HL-60/S4 treated with phorbol 12-myristate 13-acetate at 8.2 ng/mL for 4 days and 3 days (cell line): ENCODE measurements at regions not wholly inside any gene's neighbourhood (a gene's known extent, or its start where the extent isn't known, plus 50 kb on each side); places are given as distances from the start of the nearest gene placed in this dataset.
"Not testable (repeated sequence)": the region's sequence is repeated elsewhere in the genome, so short reads cannot be mapped to it uniquely, and the experiment has no call there.

ENCODE experiments used
- in situ Hi-C: fragments of 300-500 bp; cut with MboI; formaldehyde crosslinking; loops from 2 replicates; pipeline ENCODE4 v1.15.0; 2022; ENCODE audit warnings: low sequenced_read_pairs

DNA sequence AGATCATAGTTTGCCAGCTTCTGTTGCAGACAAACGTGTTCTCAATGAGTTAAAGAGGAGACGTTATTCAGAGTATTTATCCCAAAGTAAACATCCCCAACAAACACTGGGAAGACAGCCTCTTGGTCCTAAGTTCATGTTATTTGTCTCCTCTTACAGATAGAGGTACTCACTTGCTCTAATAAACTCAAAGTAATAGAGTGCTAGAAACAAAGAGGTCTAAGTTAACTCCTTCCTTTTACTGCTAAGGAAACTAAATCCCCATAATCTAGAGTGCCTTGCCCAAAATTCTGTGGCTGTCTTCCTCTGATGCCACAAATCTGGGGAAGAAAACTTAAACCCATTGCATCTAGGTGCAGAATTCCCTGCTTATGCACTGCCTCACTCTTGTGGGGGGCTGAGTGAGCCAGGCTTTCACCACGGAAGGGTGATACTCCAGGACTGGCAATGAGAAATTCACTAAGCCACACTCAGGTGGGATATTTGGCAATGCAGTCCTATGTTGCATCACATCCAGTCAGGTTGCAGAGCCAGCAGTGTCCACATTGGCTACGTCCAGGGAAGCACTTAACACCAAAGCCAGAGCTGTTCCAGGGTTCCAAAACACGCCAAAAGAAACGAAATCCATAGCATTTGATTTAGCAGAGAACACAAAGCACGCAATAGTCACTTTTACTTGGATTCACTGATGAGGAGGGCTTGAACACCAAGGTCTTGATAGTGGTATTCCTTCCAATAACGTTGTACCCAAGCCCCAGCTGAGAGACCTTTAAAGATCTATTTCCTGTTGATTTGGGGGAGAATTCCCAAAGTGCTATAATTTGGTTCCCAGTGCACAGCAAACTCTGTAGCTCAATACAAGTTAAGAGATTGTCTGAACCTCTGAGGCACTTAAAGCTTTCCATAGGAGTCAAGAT is 81.0 kb upstream of the FOXQ1 start:
- in situ Hi-C loops: no loop called here

GRCh38 chr6:1230281-1230680 is 81.6 kb upstream of the FOXQ1 start:
- in situ Hi-C loops: no loop called here

DNA sequence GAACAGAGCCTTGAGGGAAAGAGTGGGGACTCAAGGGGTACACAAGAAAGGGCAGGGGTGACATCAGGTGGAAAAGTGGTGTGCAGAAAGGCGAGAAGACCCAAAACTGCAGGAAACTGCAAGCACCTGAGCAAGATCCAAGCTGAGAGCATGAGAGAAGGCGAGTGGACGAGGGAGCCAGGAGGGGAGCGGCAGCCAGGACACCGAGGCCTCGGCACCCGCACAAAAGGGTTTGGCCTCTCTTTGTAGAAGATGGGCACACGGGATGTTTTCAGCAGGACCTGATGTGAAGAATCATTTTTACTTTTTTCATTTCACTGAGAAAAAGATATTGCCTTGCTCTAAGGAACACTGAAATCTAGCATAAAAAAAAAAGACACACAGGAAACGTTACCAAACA is 82.1 kb upstream of the FOXQ1 start:
- in situ Hi-C loops: no loop called here

DNA sequence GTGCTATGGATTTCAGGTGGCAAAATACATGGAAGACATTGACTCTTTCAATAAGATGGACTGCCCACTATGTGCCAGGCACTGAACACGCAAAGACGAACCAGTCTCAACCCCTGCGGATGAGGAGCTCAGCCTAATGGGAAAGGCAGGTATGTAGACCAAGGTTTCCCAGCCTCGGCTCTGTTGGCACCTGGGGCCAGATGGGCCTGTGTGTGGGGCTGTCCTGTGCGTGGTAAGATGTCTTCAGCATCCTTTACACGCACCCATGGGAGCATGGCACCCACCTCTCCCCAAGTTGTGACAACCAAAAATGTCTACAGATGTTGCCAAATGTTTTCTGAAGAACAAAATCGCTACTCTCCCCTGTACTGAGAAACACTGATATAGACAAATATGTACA is 82.6 kb upstream of the FOXQ1 start:
- in situ Hi-C loops: no loop called here

DNA sequence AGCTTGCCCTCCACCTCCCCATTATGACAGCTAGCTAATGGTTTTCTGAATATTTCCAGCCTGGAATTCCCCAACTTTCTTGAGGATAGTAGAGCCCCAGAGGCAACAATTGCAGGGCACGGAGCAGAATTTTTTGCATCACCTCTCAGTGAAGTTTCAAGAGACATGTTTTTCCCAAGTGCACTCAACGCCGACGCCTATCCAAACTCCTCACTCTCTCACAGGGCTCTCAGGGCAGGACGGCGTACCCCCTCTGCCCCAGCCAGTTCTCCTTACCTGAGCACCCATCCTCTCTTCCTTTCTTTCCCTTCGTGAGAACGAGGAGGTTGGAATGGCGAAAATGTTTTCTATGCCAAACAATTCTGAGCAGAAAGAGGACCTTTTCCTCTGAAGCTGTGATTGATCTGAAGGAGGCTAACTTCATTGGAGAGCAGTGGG is 83.1 kb upstream of the FOXQ1 start:
- in situ Hi-C loops: no loop called here

DNA sequence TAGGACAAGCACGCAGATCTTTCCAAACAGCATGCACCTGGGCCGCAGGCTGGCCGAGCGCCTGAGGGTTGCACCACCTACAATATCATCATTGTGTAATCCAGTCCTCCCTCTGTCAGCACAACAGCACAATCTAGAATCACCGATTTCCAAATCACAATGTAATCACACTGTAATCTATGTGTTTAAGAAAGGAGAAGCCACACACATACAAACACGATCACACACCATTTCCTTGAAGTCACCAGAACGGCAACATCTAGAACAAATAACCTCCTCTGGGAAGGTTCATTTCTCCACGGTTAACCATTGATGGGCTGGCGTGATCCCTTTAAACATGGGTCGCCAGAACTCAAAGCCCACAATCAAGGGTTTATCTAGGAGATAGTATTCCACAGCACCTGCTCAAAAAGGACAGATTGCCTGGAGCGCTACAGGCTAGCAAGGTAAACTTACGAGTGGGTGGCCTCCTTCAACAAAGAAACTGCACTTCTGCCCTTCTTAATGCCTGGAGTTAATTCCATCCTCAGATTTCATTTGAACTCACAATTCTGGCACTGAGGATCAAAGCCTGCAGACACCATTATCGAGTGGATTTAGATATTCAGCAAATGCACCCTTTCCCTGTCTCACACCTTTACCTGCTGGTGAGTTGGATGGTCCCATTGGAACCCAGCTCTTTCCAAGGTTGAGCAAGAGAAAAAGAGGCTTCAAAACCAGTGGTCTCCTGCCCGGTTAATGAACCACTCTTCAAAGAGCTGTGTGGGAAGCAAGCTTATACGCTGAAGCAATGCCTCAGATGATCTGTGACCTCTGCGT is 83.8 kb upstream of the FOXQ1 start:
- in situ Hi-C loops: no loop called here

- in situ Hi-C loops: no loop called here
Observed at GRCh38 chr6:1227600-1227934, 84.3 kb upstream of the FOXQ1 start.

DNA sequence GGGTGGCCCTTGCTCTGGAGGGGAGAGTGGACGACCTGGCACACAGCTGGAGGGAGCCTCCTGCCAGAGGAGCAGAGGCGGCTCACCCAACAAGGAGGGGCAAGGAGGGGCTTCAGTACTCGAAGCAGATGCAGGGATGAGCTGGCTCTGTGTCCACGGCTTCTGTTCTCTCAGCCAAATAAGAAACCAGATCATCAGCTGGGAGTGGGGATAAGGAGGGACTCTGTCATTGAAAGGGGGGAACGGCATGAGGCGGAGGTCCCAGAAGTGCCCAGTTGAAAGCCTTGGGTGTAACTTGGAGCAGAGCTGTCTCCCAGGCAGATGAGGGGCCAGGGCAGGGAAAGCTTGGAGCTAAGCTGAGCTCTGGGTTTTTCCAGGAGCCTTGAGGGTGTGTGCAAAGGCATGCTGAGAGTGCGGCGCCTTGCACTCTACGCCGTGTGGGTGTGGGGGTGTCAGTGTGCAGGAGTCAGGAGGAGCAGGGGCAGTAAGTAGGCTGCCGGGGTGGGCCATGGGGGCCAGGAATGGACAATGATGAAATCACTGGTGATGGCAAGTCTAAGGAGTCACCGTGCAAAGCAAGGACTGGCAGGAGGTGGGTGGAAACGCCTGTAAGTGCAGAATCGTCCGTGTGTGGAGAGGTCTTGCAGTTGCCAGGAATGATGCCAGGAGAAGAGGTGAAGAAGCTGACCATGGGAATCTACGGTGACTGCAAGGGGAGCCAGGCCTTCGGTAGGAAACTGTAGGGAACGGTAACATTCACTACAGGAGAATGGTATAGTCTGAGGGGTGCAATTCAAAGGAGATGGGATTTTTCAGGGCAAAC is 85.4 kb upstream of the FOXQ1 start:
- in situ Hi-C loops: no loop called here

DNA sequence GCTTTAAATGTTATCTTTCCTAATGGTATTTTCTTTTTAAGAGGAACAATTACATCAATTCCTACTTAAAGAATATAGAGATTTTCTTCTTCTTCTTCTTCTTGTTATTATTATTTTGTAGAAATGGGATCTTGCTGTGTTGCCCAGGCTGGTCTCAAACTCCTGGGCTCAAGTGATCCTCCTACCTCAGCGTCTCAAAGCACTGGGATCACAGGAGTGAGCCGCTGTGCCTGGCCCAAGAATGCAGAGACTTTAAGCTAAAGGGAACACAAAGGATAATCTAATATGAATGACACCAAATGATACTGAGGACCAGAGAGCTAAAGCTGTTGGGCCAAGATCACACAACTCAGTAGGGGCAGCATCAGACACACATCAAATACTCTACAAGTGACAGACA is 87.4 kb upstream of the FOXQ1 start:
- in situ Hi-C loops: no loop called here

- in situ Hi-C loops: no loop called here
Observed at GRCh38 chr6:1222728-1223595, 88.9 kb upstream of the FOXQ1 start.

- in situ Hi-C loops: no loop called here
Observed at GRCh38 chr6:1217396-1217795, 94.5 kb upstream of the FOXQ1 start.

DNA sequence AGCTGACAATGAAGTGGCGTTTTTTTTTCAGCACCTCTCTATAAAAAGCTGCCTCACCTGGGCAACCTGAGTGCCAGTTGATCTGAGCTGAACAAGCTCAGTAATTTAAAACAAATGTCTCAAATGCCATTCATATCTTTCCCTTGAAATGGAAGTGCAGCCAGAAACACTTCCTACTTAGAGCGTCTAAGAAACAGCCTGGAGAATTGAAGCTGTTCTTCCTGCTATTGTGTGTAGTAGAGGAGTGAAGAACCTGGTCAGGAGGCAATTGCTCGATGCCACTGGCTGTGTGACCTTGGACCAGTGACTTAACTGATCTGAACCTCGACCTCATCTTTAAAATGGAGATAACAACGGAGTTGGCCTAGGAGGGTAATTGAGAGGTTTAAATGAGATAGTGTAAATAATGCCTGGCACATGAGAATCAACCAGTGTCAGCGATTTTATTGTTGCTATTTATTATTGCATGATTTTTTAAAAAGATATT is 95.4 kb upstream of the FOXQ1 start:
- in situ Hi-C loops: no loop called here

- in situ Hi-C loops: no loop called here
Observed at GRCh38 chr6:1215884-1216487, 95.9 kb upstream of the FOXQ1 start.

- in situ Hi-C loops: no loop called here
Observed at GRCh38 chr6:1215023-1215422, 96.9 kb upstream of the FOXQ1 start.

GRCh38 chr6:1212919-1213318 is 99.0 kb upstream of the FOXQ1 start:
- in situ Hi-C loops: no loop called here

DNA sequence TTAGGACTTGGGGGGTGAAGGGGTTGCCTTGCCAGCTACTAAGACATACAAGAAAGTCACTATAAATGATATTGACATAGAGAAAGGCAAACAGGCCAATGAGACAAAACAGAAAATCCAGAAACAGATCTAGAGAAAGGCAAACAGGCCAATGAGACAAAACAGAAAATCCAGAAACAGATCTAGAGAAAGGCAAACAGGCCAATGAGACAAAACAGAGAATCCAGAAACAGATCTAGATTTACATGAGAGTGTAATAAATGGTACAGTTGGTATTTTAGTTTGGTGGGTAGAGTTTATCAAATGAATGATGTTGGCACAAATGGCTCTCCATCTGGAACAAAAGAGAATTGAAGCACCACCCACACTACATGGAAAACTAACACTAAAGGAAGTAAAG is 99.8 kb upstream of the FOXQ1 start:
- in situ Hi-C loops: not testable (repeated sequence)

GRCh38 chr6:1210631-1211030 is 101.3 kb upstream of the FOXQ1 start:
- in situ Hi-C loops: not testable (repeated sequence)

DNA sequence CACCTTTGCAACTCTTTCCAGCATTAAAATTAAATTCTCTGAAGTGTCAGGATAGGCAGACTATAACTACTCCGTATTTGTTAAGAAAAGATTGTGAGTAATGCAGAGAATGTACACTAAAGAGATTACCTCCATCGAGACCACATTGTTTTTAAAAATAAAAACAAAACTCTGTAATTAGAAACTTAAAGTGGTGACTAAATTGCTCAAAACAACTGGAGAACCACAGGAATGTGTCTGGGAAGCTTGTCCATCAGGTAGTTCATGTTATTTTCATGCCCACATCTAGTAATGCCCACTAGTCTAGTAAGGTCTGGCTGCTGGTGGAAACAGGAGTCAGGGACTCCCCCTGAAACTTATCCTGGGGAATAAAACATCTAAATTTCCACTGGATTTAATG is 103.0 kb upstream of the FOXQ1 start:
- in situ Hi-C loops: no loop called here

DNA sequence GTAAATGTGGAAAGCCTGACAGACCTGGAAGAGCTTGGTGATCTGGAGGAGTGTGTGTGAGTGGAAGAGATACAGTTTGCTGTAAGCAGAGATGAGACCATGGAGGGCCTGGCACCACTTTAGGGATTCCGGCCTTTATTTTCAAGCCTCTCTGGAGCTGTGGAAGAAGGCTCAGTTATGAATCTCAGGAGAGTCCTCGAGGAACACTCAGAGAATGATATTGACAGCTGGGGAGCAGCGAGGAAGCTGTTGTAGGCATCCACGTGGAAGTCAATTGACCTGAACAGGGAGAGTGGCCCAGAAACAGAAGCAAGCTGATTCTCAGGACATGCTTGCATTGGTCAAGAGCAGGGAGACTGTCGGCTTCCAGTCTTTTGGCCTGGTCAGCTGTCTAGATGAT is 108.4 kb upstream of the FOXQ1 start:
- in situ Hi-C loops: no loop called here

DNA sequence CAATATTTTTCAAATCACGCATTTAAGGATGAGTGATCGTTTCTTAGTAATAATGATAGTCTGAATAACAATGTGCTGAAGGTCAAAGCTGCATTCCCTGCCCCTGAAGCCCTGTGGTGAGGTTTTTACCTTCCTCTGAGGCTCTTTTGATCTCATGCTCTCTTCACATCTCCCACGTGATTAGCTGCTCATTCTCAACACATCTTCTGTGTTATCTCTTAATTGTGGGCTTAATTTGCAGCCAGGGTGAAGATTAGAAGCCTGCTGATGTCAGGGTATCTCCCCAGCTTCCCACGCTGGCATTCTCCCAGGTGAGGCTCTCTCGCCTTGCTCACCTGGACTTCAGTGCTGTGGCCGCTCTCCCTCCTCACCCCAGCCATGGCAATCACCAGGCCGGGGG is 109.7 kb upstream of the FOXQ1 start:
- in situ Hi-C loops: no loop called here
